HG03159 (cell line): ENCODE measurements at regions not wholly inside any gene's neighbourhood (a gene's known extent, or its start where the extent isn't known, plus 50 kb on each side); places are given as distances from the start of the nearest gene placed in this dataset.
"Not testable (repeated sequence)": the region's sequence is repeated elsewhere in the genome, so short reads cannot be mapped to it uniquely, and the experiment has no call there.

Experiments
- ATAC-seq: cut with Tn5 transposase; IDR thresholded peaks from one replicate; pipeline ENCODE4 v1.9.1; 2021; ENCODE audit warnings: mild to moderate bottlenecking, moderate library complexity; ENCODE audit not compliant: unreplicated experiment

- ATAC-seq, result no peak
Measured at GRCh38 chr16:87160701-87161337, 156.4 kb downstream of the C16orf95 start.

- not testable (repeated sequence) for ATAC-seq
Measured at GRCh38 chr16:87161410-87161809, 155.8 kb downstream of the C16orf95 start.

- no peak for ATAC-seq
Measured at GRCh38 chr16:87161822-87162676, 155.1 kb downstream of the C16orf95 start.

GRCh38 chr16:87162799-87163198, 154.4 kb downstream of the C16orf95 start:
- not testable (repeated sequence) for ATAC-seq

- ATAC-seq, result no peak
Measured at GRCh38 chr16:87163637-87164036, 153.6 kb downstream of the C16orf95 start.

GRCh38 chr16:87165151-87165550, 152.0 kb downstream of the C16orf95 start:
- no peak for ATAC-seq

- ATAC-seq, result no peak
Measured at GRCh38 chr16:87165885-87166284, 151.3 kb downstream of the C16orf95 start.

- no peak for ATAC-seq
Measured at GRCh38 chr16:87166321-87166720, 150.9 kb downstream of the C16orf95 start.

GRCh38 chr16:87166934-87167333, 150.3 kb downstream of the C16orf95 start:
- ATAC-seq, result no peak

GRCh38 chr16:87169509-87169995, 147.6 kb downstream of the C16orf95 start:
- no peak for ATAC-seq

GRCh38 chr16:87170310-87170709, 146.9 kb downstream of the C16orf95 start:
- ATAC-seq, result no peak

- ATAC-seq, result no peak
Measured at GRCh38 chr16:87171723-87172122, 145.5 kb downstream of the C16orf95 start.

GRCh38 chr16:87172632-87173031, 144.6 kb downstream of the C16orf95 start:
- no peak for ATAC-seq

- ATAC-seq, result no peak
Measured at GRCh38 chr16:87173294-87173893, 143.8 kb downstream of the C16orf95 start.

- ATAC-seq, result no peak
Measured at GRCh38 chr16:87174061-87174460, 143.1 kb downstream of the C16orf95 start.

- no peak for ATAC-seq
Measured at GRCh38 chr16:87176735-87177134, 140.5 kb downstream of the C16orf95 start.

- ATAC-seq, result no peak
Measured at GRCh38 chr16:87177673-87178072, 139.5 kb downstream of the C16orf95 start.

GRCh38 chr16:87178177-87178863, 138.9 kb downstream of the C16orf95 start:
- ATAC-seq, result no peak

GRCh38 chr16:87178977-87179376, 138.2 kb downstream of the C16orf95 start:
- ATAC-seq, result no peak

GRCh38 chr16:87180069-87180468, 137.1 kb downstream of the C16orf95 start:
- ATAC-seq, result no peak

- ATAC-seq, result no peak
Measured at GRCh38 chr16:87182759-87183158, 134.4 kb downstream of the C16orf95 start.
